Keratinocyte (primary cell): ENCODE measurements at regions not wholly inside any gene's neighbourhood (a gene's known extent, or its start where the extent isn't known, plus 50 kb on each side); places are given as distances from the start of the nearest gene placed in this dataset.

Experiments used
- DNase-seq: peaks from one replicate; pipeline ENCODE4 v3.0.0-alpha.2; 2011; ENCODE audit warnings: low read depth, missing footprints, low spot score
- FAIRE-seq: peaks from 2 replicates; lab custom pipeline; 2011; peaks lifted over from hg19 to GRCh38; lab: Jason Lieb, UNC
- H2AFZ ChIP-seq: 2 replicates; pipeline ENCODE4 v1.6.0; 2012; ENCODE audit warnings: low read length, control low read depth, inconsistent platforms; ENCODE audit not compliant: control insufficient read depth
- H3K27ac ChIP-seq: 2 replicates; pipeline ENCODE4 v1.5.1; 2011; ENCODE audit warnings: low read length; ENCODE audit not compliant: control insufficient read depth, insufficient read depth
- H3K27me3 ChIP-seq: 3 replicates; pipeline ENCODE4 v1.6.0; 2011; ENCODE audit warnings: low read length; ENCODE audit not compliant: control insufficient read depth, insufficient read depth; ENCODE audit errors: extremely low read depth
- H3K36me3 ChIP-seq, 2 experiments: 2 replicates in 1 of 2; 3 replicates in 1 of 2; pipeline ENCODE4 v1.5.1; 2011; ENCODE audit warnings: low read length in 2 of 2, mild to moderate bottlenecking in 1 of 2; ENCODE audit not compliant: control insufficient read depth in 2 of 2, insufficient read depth in 2 of 2; ENCODE audit errors: extremely low read depth in 1 of 2
- H3K4me1 ChIP-seq: 3 replicates; pipeline ENCODE4 v1.5.1; 2011; ENCODE audit warnings: low read length; ENCODE audit not compliant: control insufficient read depth, insufficient read depth; ENCODE audit errors: extremely low read depth
- H3K4me2 ChIP-seq: 3 replicates; pipeline ENCODE4 v1.6.0; 2011; ENCODE audit warnings: low read depth, low read length; ENCODE audit not compliant: control insufficient read depth, insufficient read depth; ENCODE audit errors: extremely low read depth
- H3K4me3 ChIP-seq, 3 experiments: fragments of 200-600 bp in 1 of 3; sonication (generic) in 1 of 3; 2 replicates in 2 of 3; 3 replicates in 1 of 3; pipeline ENCODE4 v1.5.1; 2011 to 2016; ENCODE audit warnings: low read length in 3 of 3, mild to moderate bottlenecking in 3 of 3, control low read depth in 2 of 3, inconsistent platforms in 1 of 3, low read depth in 1 of 3, mixed read lengths in 1 of 3, mixed run types in 1 of 3, moderate library complexity in 1 of 3; ENCODE audit not compliant: control insufficient read depth in 2 of 3, insufficient read depth in 2 of 3; ENCODE audit errors: extremely low read depth in 1 of 3
- H3K79me2 ChIP-seq: 2 replicates; pipeline ENCODE4 v1.6.0; 2012; ENCODE audit warnings: low read length; ENCODE audit not compliant: control insufficient read depth, insufficient read depth
- H3K9ac ChIP-seq: 3 replicates; pipeline ENCODE4 v1.6.0; 2011; ENCODE audit warnings: low read length; ENCODE audit not compliant: control insufficient read depth, insufficient read depth; ENCODE audit errors: extremely low read depth
- H3K9me1 ChIP-seq: 3 replicates; pipeline ENCODE4 v1.6.0; 2011; ENCODE audit warnings: low read length; ENCODE audit not compliant: control insufficient read depth, insufficient read depth; ENCODE audit errors: extremely low read depth
- H3K9me3 ChIP-seq: 2 replicates; pipeline ENCODE4 v1.5.1; 2012; ENCODE audit warnings: low read depth, low read length; ENCODE audit not compliant: control insufficient read depth
- H4K20me1 ChIP-seq: 3 replicates; pipeline ENCODE4 v1.6.0; 2011; ENCODE audit warnings: low read length; ENCODE audit not compliant: control insufficient read depth, insufficient read depth; ENCODE audit errors: extremely low read depth
- CTCF ChIP-seq, 3 experiments: IDR thresholded peaks in 1 of 3; conservative IDR thresholded peaks in 1 of 3; optimal IDR thresholded peaks in 1 of 3; 2 replicates in 2 of 3; 3 replicates in 1 of 3; pipeline versions ENCODE3 to v1.5.1; 2011; ENCODE audit warnings: low read length in 3 of 3, mild to moderate bottlenecking in 3 of 3, moderate library complexity in 2 of 3, control low read depth in 1 of 3, inconsistent platforms in 1 of 3; ENCODE audit not compliant: insufficient read depth in 2 of 3; ENCODE audit errors: extremely low read depth in 1 of 3
- EZH2 ChIP-seq: IDR thresholded peaks from one replicate; pipeline ENCODE4 v1.6.1; 2012; ENCODE audit warnings: inconsistent platforms, mild to moderate bottlenecking, low read length, moderate library complexity
- dilution Hi-C: fragments of 300-500 bp; cut with MboI; formaldehyde crosslinking; loops from one replicate; pipeline ENCODE4 v1.7.0; 2020; ENCODE audit warnings: low sequenced_read_pairs; ENCODE audit not compliant: extremely low pct_ligation_motif_present

- Histone ChIP-seq H2AFZ (no peak overlapping the region), H4K20me1 (no peaks in the 10 kb centered on the region), H3K4me2 (no peak overlapping the region), H3K79me2 (no peaks in the 10 kb centered on the region), H3K4me1 (no peaks in the 10 kb centered on the region), H3K4me3 (no peak overlapping the region), H3K27ac (no peak overlapping the region), H3K9me3 (no peaks in the 10 kb centered on the region), H3K27me3 (no peaks in the 10 kb centered on the region), H3K9me1 (no peaks in the 10 kb centered on the region), H3K9ac (no peak overlapping the region), H3K36me3 (no peaks in the 10 kb centered on the region)
- TF ChIP-seq EZH2 (no peak), CTCF (optimal IDR thresholded peaks at IDR 0.05 in 1 of 3, IDR thresholded peaks at IDR 0.05 in 1 of 3, conservative IDR thresholded peaks at IDR 0.05 in 1 of 3; ENCODE audit: extremely low read depth in 1 of 3, insufficient read depth in 2 of 3, low read length in 3 of 3) (no peak)
- DNase-seq = no peak
- dilution Hi-C loops = no loop called here
- FAIRE-seq = no peak
Measured at GRCh38 chr2:177074099-177074710, 138.4 kb upstream of the HNRNPA3 start.

GRCh38 chr2:177075254-177075653 is 137.3 kb upstream of the HNRNPA3 start:
- no peak overlapping the region for H3K4me3 ChIP-seq
- no peaks in the 10 kb centered on the region for H3K27me3 ChIP-seq
- H3K36me3 ChIP-seq = no peaks in the 10 kb centered on the region
- FAIRE-seq = no peak
- no peak for DNase-seq
- H3K9ac ChIP-seq = no peak overlapping the region
- no peak overlapping the region for H2AFZ ChIP-seq
- no peaks in the 10 kb centered on the region for H3K4me1 ChIP-seq
- no peak overlapping the region for H3K4me2 ChIP-seq
- dilution Hi-C loops = no loop called here
- H3K79me2 ChIP-seq = no peaks in the 10 kb centered on the region
- H3K9me1 ChIP-seq = no peaks in the 10 kb centered on the region
- no peak overlapping the region for H3K27ac ChIP-seq
- TF ChIP-seq CTCF (optimal IDR thresholded peaks at IDR 0.05 in 1 of 3, IDR thresholded peaks at IDR 0.05 in 1 of 3, conservative IDR thresholded peaks at IDR 0.05 in 1 of 3; ENCODE audit: extremely low read depth in 1 of 3, insufficient read depth in 2 of 3, low read length in 3 of 3) = no peak
- no peak for TF ChIP-seq EZH2
- H4K20me1 ChIP-seq = no peaks in the 10 kb centered on the region
- no peaks in the 10 kb centered on the region for H3K9me3 ChIP-seq
